Panc1 (cell line): ENCODE measurements at regions not wholly inside any gene's neighbourhood (a gene's known extent, or its start where the extent isn't known, plus 50 kb on each side); places are given as distances from the start of the nearest gene placed in this dataset.

Experiments used
- ATAC-seq: fragments of 200-7000 bp; cut with Tn5 transposase; 2 replicates; pipeline ENCODE4 v1.9.1; 2020; ENCODE audit warnings: mild to moderate bottlenecking, moderate library complexity
- BruUV-seq: library from RNA; stranded (reverse); fragments of 400-500 nt; replicated peaks from 2 replicates; lab custom pipeline; 2021; lab: Mats Ljungman, UMichigan
- CTCF ChIA-PET: fragments of 300-600 bp; sonication (Branson Sonifier 250); formaldehyde crosslinking; loops from one replicate; lab custom pipeline; 2022; ENCODE audit warnings: antibody characterized with exemption; lab: Charles Lee
- POLR2A ChIA-PET: fragments of 300-600 bp; sonication (Branson Sonifier 250); formaldehyde crosslinking; loops from one replicate; lab custom pipeline; 2022; ENCODE audit warnings: antibody characterized with exemption; lab: Charles Lee
- DNase-seq: peaks from one replicate; pipeline ENCODE4 v3.0.0-alpha.2; 2010; ENCODE audit warnings: low read depth, low spot score
- H3K27ac ChIP-seq: 2 replicates; pipeline ENCODE4 v1.5.1; 2011; ENCODE audit warnings: mild to moderate bottlenecking, low read length, inconsistent platforms
- H3K27me3 ChIP-seq: fragments of 200-500 bp; sonication (Bioruptor generic); 2 replicates; pipeline ENCODE4 v1.6.0; 2014; ENCODE audit warnings: low read length, inconsistent platforms; ENCODE audit not compliant: control insufficient read depth, insufficient read depth
- H3K36me3 ChIP-seq: fragments of 200-500 bp; sonication (Bioruptor generic); 2 replicates; pipeline ENCODE4 v1.5.1; 2014; ENCODE audit warnings: inconsistent platforms, mild to moderate bottlenecking, low read length, moderate library complexity; ENCODE audit not compliant: control insufficient read depth, insufficient read depth
- H3K4me1 ChIP-seq: 2 replicates; pipeline ENCODE4 v1.5.1; 2011; ENCODE audit warnings: inconsistent platforms, mild to moderate bottlenecking, low read length, moderate library complexity; ENCODE audit not compliant: control insufficient read depth, insufficient read depth
- H3K4me3 ChIP-seq, 2 experiments: 2 replicates each; pipeline ENCODE4 v1.5.1; 2011 to 2012; ENCODE audit warnings: low read depth in 2 of 2, low read length in 2 of 2, mild to moderate bottlenecking in 2 of 2, inconsistent platforms in 1 of 2, moderate library complexity in 1 of 2
- H3K9me3 ChIP-seq: fragments of 200-500 bp; sonication (Bioruptor generic); 2 replicates; pipeline ENCODE4 v1.5.1; 2014; ENCODE audit warnings: low read depth, mild to moderate bottlenecking, inconsistent platforms, low read length, moderate library complexity; ENCODE audit not compliant: control insufficient read depth, insufficient read depth
- POLR2AphosphoS5 ChIP-seq: IDR thresholded peaks from 2 replicates; pipeline ENCODE4 v1.6.1; 2012; ENCODE audit warnings: mild to moderate bottlenecking, low read depth, low read length, moderate library complexity
- SIN3A ChIP-seq: IDR thresholded peaks from 2 replicates; pipeline ENCODE4 v1.6.1; 2012; ENCODE audit warnings: low read depth, mild to moderate bottlenecking, low read length, moderate library complexity, borderline replicate concordance; ENCODE audit not compliant: insufficient read depth
- TCF7L2 ChIP-seq: IDR thresholded peaks from 2 replicates; pipeline ENCODE4 v1.6.1; 2011; ENCODE audit warnings: mild to moderate bottlenecking, low read depth, low read length, inconsistent platforms
- in situ Hi-C: cut with HindIII; loops from 2 replicates; pipeline ENCODE4 v1.10.0; 2016; ENCODE audit warnings: low sequenced_read_pairs, low pct_unique_long_range_greater_than_20kb
- intact Hi-C: fragments of 100-400 bp; cut with micrococcal nuclease; formaldehyde crosslinking; loops from one replicate; pipeline ENCODE4 v1.10.0; 2022; ENCODE audit not compliant: unreplicated experiment
- TF ChIP-seq, protein P1 (sequence below), 2 experiments: IDR thresholded peaks; 2 replicates each; pipeline ENCODE4 v1.6.1; 2011 to 2012; ENCODE audit warnings: low read depth in 2 of 2, control low read depth in 1 of 2, low read length in 1 of 2, mild to moderate bottlenecking in 1 of 2, moderate library complexity in 1 of 2; ENCODE audit not compliant: insufficient read depth in 1 of 2
- TF ChIP-seq, protein P2 (sequence below): fragments of 450-650 bp; IDR thresholded peaks from 2 replicates; pipeline ENCODE4 v1.5.1; 2017; ENCODE audit warnings: mild to moderate bottlenecking

DNA sequence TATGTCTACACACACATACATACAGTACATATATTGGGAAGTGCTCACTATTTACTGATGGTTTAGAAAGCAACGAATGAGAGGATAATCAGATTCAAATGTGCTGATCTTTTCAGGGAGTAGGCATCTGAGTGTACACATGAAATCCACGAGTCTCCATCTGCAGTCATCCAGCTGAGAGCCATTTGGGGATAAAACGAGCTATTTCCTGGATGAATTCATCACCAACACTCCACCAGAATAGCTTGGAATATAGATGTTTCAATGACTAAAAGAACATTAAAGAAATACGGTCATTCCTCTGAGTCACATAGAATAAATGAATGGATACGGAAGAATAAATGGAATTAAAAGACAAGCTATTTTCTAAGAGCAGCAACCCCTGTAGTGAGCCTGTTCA, 721.6 kb upstream of the ARGLU1 start:
- ATAC-seq (no peak), DNase-seq (no peak)
- intact Hi-C loops = no loop called here
- in situ Hi-C loops = no loop called here
- no peak for TF ChIP-seq POLR2AphosphoS5
- no peak for TF ChIP-seq SIN3A
- TF ChIP-seq, protein P1, sequence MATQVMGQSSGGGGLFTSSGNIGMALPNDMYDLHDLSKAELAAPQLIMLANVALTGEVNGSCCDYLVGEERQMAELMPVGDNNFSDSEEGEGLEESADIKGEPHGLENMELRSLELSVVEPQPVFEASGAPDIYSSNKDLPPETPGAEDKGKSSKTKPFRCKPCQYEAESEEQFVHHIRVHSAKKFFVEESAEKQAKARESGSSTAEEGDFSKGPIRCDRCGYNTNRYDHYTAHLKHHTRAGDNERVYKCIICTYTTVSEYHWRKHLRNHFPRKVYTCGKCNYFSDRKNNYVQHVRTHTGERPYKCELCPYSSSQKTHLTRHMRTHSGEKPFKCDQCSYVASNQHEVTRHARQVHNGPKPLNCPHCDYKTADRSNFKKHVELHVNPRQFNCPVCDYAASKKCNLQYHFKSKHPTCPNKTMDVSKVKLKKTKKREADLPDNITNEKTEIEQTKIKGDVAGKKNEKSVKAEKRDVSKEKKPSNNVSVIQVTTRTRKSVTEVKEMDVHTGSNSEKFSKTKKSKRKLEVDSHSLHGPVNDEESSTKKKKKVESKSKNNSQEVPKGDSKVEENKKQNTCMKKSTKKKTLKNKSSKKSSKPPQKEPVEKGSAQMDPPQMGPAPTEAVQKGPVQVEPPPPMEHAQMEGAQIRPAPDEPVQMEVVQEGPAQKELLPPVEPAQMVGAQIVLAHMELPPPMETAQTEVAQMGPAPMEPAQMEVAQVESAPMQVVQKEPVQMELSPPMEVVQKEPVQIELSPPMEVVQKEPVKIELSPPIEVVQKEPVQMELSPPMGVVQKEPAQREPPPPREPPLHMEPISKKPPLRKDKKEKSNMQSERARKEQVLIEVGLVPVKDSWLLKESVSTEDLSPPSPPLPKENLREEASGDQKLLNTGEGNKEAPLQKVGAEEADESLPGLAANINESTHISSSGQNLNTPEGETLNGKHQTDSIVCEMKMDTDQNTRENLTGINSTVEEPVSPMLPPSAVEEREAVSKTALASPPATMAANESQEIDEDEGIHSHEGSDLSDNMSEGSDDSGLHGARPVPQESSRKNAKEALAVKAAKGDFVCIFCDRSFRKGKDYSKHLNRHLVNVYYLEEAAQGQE (IDR thresholded peaks at IDR 0.05; ENCODE audit: insufficient read depth in 1 of 2, low read depth in 2 of 2, low read length in 1 of 2) = no peak
- TF ChIP-seq, protein P2, sequence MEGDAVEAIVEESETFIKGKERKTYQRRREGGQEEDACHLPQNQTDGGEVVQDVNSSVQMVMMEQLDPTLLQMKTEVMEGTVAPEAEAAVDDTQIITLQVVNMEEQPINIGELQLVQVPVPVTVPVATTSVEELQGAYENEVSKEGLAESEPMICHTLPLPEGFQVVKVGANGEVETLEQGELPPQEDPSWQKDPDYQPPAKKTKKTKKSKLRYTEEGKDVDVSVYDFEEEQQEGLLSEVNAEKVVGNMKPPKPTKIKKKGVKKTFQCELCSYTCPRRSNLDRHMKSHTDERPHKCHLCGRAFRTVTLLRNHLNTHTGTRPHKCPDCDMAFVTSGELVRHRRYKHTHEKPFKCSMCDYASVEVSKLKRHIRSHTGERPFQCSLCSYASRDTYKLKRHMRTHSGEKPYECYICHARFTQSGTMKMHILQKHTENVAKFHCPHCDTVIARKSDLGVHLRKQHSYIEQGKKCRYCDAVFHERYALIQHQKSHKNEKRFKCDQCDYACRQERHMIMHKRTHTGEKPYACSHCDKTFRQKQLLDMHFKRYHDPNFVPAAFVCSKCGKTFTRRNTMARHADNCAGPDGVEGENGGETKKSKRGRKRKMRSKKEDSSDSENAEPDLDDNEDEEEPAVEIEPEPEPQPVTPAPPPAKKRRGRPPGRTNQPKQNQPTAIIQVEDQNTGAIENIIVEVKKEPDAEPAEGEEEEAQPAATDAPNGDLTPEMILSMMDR = no peak
- TF ChIP-seq TCF7L2 = no peak
- Histone ChIP-seq H3K4me3 (no peak overlapping the region), H3K4me1 (no peaks in the 10 kb centered on the region), H3K27ac (no peak overlapping the region), H3K9me3 (no peaks in the 10 kb centered on the region), H3K27me3 (no peaks in the 10 kb centered on the region), H3K36me3 (no peaks in the 10 kb centered on the region; the same call in 1 of the 2 replicates)
- BruUV-seq = no TSS peak
- CTCF ChIA-PET = no interaction called here
- POLR2A ChIA-PET = no interaction called here

DNA sequence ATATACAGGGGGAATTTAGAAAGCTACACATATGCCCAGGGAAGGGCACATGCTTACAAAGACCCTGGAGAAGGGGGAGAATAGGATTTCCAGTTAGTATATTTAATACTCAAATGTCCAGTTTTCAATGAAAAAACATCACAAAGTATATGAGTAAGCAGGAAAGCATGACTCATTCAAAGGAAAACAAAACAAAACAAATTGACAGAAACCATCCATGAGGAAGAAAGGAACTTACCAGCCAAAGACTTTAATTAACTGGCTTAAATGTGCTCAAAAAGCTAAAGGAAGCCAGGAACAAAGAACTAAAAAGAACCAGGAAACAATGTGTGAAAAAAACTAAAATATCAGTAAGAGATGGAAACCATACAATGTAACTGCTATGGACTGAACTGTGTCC, 716.2 kb upstream of the ARGLU1 start:
- H3K4me3 ChIP-seq = no peak overlapping the region
- CTCF ChIA-PET = no interaction called here
- no peaks in the 10 kb centered on the region for H3K9me3 ChIP-seq
- H3K36me3 ChIP-seq = no peaks in the 10 kb centered on the region
- no peaks in the 10 kb centered on the region for H3K4me1 ChIP-seq
- POLR2A ChIA-PET = no interaction called here
- ATAC-seq (no peak), DNase-seq (no peak)
- no peak overlapping the region for H3K27ac ChIP-seq
- H3K27me3 ChIP-seq = no peaks in the 10 kb centered on the region
- no TSS peak for BruUV-seq
- in situ Hi-C loops (no loop called here), intact Hi-C loops (no loop called here)
- TF ChIP-seq SIN3A (no peak), TCF7L2 (no peak), POLR2AphosphoS5 (no peak)
- TF ChIP-seq, protein P1 (IDR thresholded peaks at IDR 0.05; ENCODE audit: insufficient read depth in 1 of 2, low read depth in 2 of 2, low read length in 1 of 2) = no peak
- TF ChIP-seq, protein P2 = no peak
